ENCODE measurements at regions not wholly inside any gene's neighbourhood (a gene's known extent, or its start where the extent isn't known, plus 50 kb on each side); places are given as distances from the start of the nearest gene placed in this dataset.

- H3K4me3 ChIP-seq (ENCODE audit: control insufficient read depth, low read depth, low read length) = no peak overlapping the region
- DNase-seq (ENCODE audit: low read depth) = no peak
- TF ChIP-seq CTCF (IDR thresholded peaks at IDR 0.05; ENCODE audit: control insufficient read depth, insufficient read depth, low read depth, low read length, missing control alignments) = no peak
These were observed 67.7 kb upstream of the COL5A2 start for GRCh38 chr2:189247276-189247675.

GRCh38 chr2:189248141-189248540 lies 68.6 kb upstream of the COL5A2 start:
- TF ChIP-seq CTCF (IDR thresholded peaks at IDR 0.05; ENCODE audit: control insufficient read depth, insufficient read depth, low read depth, low read length, missing control alignments) = no peak
- H3K4me3 ChIP-seq (ENCODE audit: control insufficient read depth, low read depth, low read length) = no peak overlapping the region
- no peak for DNase-seq (ENCODE audit: low read depth)

GRCh38 chr2:189249171-189249570 lies 69.6 kb upstream of the COL5A2 start:
- DNase-seq (ENCODE audit: low read depth) = no peak

GRCh38 chr2:189249901-189250300 lies 70.3 kb upstream of the COL5A2 start:
- no peak for TF ChIP-seq CTCF (IDR thresholded peaks at IDR 0.05; ENCODE audit: control insufficient read depth, insufficient read depth, low read depth, low read length, missing control alignments)
- H3K4me3 ChIP-seq (ENCODE audit: control insufficient read depth, low read depth, low read length) = no peak overlapping the region
- no peak for DNase-seq (ENCODE audit: low read depth)

More at GRCh38 chr2:189249171-189249570, 69.6 kb upstream of the COL5A2 start:
- no peak for TF ChIP-seq CTCF (IDR thresholded peaks at IDR 0.05; ENCODE audit: control insufficient read depth, insufficient read depth, low read depth, low read length, missing control alignments)
- H3K4me3 ChIP-seq (ENCODE audit: control insufficient read depth, low read depth, low read length) = no peak overlapping the region

- H3K4me3 ChIP-seq (ENCODE audit: control insufficient read depth, low read depth, low read length) = no peak overlapping the region
- peak; percentile 25 for DNase-seq (ENCODE audit: low read depth)
- no peak for TF ChIP-seq CTCF (IDR thresholded peaks at IDR 0.05; ENCODE audit: control insufficient read depth, insufficient read depth, low read depth, low read length, missing control alignments)
These were observed 73.6 kb upstream of the COL5A2 start for GRCh38 chr2:189252991-189253675.

- H3K4me3 ChIP-seq (ENCODE audit: control insufficient read depth, low read depth, low read length) = no peak overlapping the region
- TF ChIP-seq CTCF (IDR thresholded peaks at IDR 0.05; ENCODE audit: control insufficient read depth, insufficient read depth, low read depth, low read length, missing control alignments) = no peak
- DNase-seq (ENCODE audit: low read depth) = no peak
These were observed 74.3 kb upstream of the COL5A2 start for GRCh38 chr2:189253836-189254235.

All from AG09309 (cell line).